GM21381 (cell line): ENCODE measurements at regions not wholly inside any gene's neighbourhood (a gene's known extent, or its start where the extent isn't known, plus 50 kb on each side); places are given as distances from the start of the nearest gene placed in this dataset.
"Not testable (repeated sequence)": the region's sequence is repeated elsewhere in the genome, so short reads cannot be mapped to it uniquely, and the experiment has no call there.

ENCODE experiments used
- ATAC-seq: cut with Tn5 transposase; IDR thresholded peaks from one replicate; pipeline ENCODE4 v1.9.1; 2021; ENCODE audit warnings: mild to moderate bottlenecking, moderate library complexity; ENCODE audit not compliant: unreplicated experiment

GRCh38 chr2:47690706-47691325 lies 92.1 kb upstream of the MSH6 start:
- ATAC-seq, result not testable (repeated sequence)

GRCh38 chr2:47690132-47690531 lies 92.8 kb upstream of the MSH6 start:
- ATAC-seq, result no peak

- ATAC-seq, result peak; percentile 72
These were observed 93.8 kb upstream of the MSH6 start for GRCh38 chr2:47689118-47689517.

- ATAC-seq, result no peak
These were observed 94.4 kb upstream of the MSH6 start for GRCh38 chr2:47688561-47688960.

GRCh38 chr2:47687856-47688255 lies 95.1 kb upstream of the MSH6 start:
- ATAC-seq, result no peak

GRCh38 chr2:47686018-47686417 lies 96.9 kb upstream of the MSH6 start:
- ATAC-seq, result no peak

GRCh38 chr2:47682216-47682749 lies 100.7 kb upstream of the MSH6 start:
- no peak for ATAC-seq

- ATAC-seq, result no peak
These were observed 105.6 kb upstream of the KCNK12 start for GRCh38 chr2:47676261-47676926.

- ATAC-seq, result no peak
These were observed 104.5 kb upstream of the KCNK12 start for GRCh38 chr2:47675196-47675825.

- no peak for ATAC-seq
These were observed 95.5 kb upstream of the KCNK12 start for GRCh38 chr2:47666332-47666731.

GRCh38 chr2:47664817-47665216 lies 94.0 kb upstream of the KCNK12 start:
- no peak for ATAC-seq

GRCh38 chr2:47662552-47662951 lies 91.8 kb upstream of the KCNK12 start:
- ATAC-seq, result no peak

- ATAC-seq, result no peak
These were observed 90.5 kb upstream of the KCNK12 start for GRCh38 chr2:47661310-47661709.

GRCh38 chr2:47660168-47660567 lies 89.4 kb upstream of the KCNK12 start:
- ATAC-seq, result no peak

GRCh38 chr2:47658646-47659320 lies 88.0 kb upstream of the KCNK12 start:
- no peak for ATAC-seq

GRCh38 chr2:47657886-47658489 lies 87.2 kb upstream of the KCNK12 start:
- no peak for ATAC-seq

GRCh38 chr2:47656715-47657600 lies 86.2 kb upstream of the KCNK12 start:
- no peak for ATAC-seq

- ATAC-seq, result peak; percentile 18
These were observed 84.7 kb upstream of the KCNK12 start for GRCh38 chr2:47655563-47655880.

GRCh38 chr2:47654790-47655562 lies 84.2 kb upstream of the KCNK12 start:
- ATAC-seq, result peak; percentile 84
